ENCODE measurements at regions not wholly inside any gene's neighbourhood (a gene's known extent, or its start where the extent isn't known, plus 50 kb on each side); places are given as distances from the start of the nearest gene placed in this dataset.

DNA sequence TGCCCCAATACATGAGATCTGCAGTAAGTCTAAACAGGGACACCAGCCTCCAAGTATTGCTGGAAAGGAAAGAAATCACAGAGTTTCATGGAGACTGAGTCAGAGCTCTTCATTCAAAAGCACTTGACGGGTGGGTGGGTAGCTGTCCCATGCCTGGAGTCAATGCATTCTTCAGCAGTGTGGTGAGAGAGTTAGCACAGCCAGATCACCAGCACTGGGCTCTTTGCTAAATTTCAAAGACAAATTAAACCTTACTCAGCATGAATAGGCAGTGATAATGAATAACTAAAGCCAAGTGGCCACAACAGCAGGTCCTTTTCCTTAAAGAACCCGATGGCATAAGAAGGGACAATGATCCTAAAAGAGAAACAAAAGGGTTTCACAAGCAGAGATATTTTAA lies 192.4 kb downstream of the ACTL7B start:
- H3K27ac ChIP-seq (ENCODE audit: extremely low read depth, low read depth, low read length) = no peak overlapping the region
- POLR2A ChIA-PET = no interaction called here
- H3K4me1 ChIP-seq (ENCODE audit: control insufficient read depth, insufficient read depth, low read length) = no peaks in the 10 kb centered on the region
- H3K36me3 ChIP-seq (ENCODE audit: control insufficient read depth in 2 of 2, insufficient read depth in 1 of 2, low read length in 2 of 2) = no peaks in the 10 kb centered on the region
- no peaks in the 10 kb centered on the region for H3K9me3 ChIP-seq (ENCODE audit: control insufficient read depth, insufficient read depth, low read depth, low read length)
- CTCF ChIA-PET = interaction anchor here (1.0 kb wide), 1 partner anchor 10 kb away, joined by 3 read pairs; no protein-coding TSS in a partner anchor
- TF ChIP-seq ZNF416 (tag by site-specific recombination; IDR thresholded peaks at IDR 0.05) (no peak), ATF2 (tag by site-specific recombination; IDR thresholded peaks at IDR 0.05; ENCODE audit: low read depth) (no peak), ZNF561 (tag by site-specific recombination; IDR thresholded peaks at IDR 0.05; ENCODE audit: borderline replicate concordance) (no peak), SALL2 (tag by site-specific recombination; IDR thresholded peaks at IDR 0.05; ENCODE audit: borderline replicate concordance) (no peak), ZNF19 (tag by site-specific recombination; IDR thresholded peaks at IDR 0.05; ENCODE audit: low read depth) (no peak)
- TF ChIP-seq, protein P1, sequence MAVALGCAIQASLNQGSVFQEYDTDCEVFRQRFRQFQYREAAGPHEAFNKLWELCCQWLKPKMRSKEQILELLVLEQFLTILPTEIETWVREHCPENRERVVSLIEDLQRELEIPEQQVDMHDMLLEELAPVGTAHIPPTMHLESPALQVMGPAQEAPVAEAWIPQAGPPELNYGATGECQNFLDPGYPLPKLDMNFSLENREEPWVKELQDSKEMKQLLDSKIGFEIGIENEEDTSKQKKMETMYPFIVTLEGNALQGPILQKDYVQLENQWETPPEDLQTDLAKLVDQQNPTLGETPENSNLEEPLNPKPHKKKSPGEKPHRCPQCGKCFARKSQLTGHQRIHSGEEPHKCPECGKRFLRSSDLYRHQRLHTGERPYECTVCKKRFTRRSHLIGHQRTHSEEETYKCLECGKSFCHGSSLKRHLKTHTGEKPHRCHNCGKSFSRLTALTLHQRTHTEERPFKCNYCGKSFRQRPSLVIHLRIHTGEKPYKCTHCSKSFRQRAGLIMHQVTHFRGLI (tag by site-specific recombination; IDR thresholded peaks at IDR 0.05) = no peak
- TF ChIP-seq, protein P2, sequence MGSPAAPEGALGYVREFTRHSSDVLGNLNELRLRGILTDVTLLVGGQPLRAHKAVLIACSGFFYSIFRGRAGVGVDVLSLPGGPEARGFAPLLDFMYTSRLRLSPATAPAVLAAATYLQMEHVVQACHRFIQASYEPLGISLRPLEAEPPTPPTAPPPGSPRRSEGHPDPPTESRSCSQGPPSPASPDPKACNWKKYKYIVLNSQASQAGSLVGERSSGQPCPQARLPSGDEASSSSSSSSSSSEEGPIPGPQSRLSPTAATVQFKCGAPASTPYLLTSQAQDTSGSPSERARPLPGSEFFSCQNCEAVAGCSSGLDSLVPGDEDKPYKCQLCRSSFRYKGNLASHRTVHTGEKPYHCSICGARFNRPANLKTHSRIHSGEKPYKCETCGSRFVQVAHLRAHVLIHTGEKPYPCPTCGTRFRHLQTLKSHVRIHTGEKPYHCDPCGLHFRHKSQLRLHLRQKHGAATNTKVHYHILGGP (tag by site-specific recombination; IDR thresholded peaks at IDR 0.05) = no peak
- TF ChIP-seq, protein P3, sequence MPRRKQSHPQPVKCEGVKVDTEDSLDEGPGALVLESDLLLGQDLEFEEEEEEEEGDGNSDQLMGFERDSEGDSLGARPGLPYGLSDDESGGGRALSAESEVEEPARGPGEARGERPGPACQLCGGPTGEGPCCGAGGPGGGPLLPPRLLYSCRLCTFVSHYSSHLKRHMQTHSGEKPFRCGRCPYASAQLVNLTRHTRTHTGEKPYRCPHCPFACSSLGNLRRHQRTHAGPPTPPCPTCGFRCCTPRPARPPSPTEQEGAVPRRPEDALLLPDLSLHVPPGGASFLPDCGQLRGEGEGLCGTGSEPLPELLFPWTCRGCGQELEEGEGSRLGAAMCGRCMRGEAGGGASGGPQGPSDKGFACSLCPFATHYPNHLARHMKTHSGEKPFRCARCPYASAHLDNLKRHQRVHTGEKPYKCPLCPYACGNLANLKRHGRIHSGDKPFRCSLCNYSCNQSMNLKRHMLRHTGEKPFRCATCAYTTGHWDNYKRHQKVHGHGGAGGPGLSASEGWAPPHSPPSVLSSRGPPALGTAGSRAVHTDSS (tag by site-specific recombination; IDR thresholded peaks at IDR 0.05) = no peak
- H3K4me3 ChIP-seq (ENCODE audit: low read depth, low read length) = no peak overlapping the region

DNA sequence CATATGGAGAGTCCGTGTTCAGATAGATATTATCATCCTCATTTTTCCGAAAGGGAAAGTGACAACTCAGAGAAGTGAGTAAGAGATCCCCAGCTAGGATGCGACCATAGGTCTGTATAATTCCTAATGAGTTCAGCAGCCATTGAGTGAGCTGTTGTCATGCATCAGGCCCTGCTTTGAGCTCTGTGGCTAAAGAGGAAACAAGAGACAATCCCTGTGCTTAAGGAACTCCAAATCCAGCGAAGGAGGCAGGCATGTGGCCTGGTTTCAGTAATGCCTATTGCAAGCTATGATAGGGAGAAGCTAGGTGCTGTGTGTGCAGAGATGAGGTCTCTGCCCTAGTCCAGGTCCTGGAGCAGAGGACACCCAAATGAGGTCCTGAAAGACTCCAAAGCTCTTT lies 192.8 kb downstream of the ACTL7B start:
- no peaks in the 10 kb centered on the region for H3K36me3 ChIP-seq (ENCODE audit: control insufficient read depth in 2 of 2, insufficient read depth in 1 of 2, low read length in 2 of 2)
- no peaks in the 10 kb centered on the region for H3K4me1 ChIP-seq (ENCODE audit: control insufficient read depth, insufficient read depth, low read length)
- H3K4me3 ChIP-seq (ENCODE audit: low read depth, low read length) = no peak overlapping the region
- TF ChIP-seq ZNF37A (tag by site-specific recombination; IDR thresholded peaks at IDR 0.05) (no peak), TRIM28 (IDR thresholded peaks at IDR 0.05; ENCODE audit: borderline replicate concordance, low read length) (no peak), ZNF701 (tag by site-specific recombination; IDR thresholded peaks at IDR 0.05) (no peak), ZNF211 (tag by site-specific recombination; IDR thresholded peaks at IDR 0.05; ENCODE audit: low read depth) (no peak), ZNF548 (tag by site-specific recombination; IDR thresholded peaks at IDR 0.05) (no peak), ZNF530 (tag by site-specific recombination; IDR thresholded peaks at IDR 0.05; ENCODE audit: low read depth) (no peak), ZFHX2 (tag by site-specific recombination; conservative IDR thresholded peaks at IDR 0.05) (no peak), ZNF10 (tag by site-specific recombination; IDR thresholded peaks at IDR 0.05) (no peak), ZNF335 (tag by site-specific recombination; conservative IDR thresholded peaks at IDR 0.05) (no peak)
- TF ChIP-seq, protein P4, sequence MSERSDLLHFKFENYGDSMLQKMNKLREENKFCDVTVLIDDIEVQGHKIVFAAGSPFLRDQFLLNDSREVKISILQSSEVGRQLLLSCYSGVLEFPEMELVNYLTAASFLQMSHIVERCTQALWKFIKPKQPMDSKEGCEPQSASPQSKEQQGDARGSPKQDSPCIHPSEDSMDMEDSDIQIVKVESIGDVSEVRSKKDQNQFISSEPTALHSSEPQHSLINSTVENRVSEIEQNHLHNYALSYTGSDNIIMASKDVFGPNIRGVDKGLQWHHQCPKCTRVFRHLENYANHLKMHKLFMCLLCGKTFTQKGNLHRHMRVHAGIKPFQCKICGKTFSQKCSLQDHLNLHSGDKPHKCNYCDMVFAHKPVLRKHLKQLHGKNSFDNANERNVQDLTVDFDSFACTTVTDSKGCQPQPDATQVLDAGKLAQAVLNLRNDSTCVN (tag by site-specific recombination; optimal IDR thresholded peaks at IDR 0.05) = no peak
- TF ChIP-seq, protein P5, sequence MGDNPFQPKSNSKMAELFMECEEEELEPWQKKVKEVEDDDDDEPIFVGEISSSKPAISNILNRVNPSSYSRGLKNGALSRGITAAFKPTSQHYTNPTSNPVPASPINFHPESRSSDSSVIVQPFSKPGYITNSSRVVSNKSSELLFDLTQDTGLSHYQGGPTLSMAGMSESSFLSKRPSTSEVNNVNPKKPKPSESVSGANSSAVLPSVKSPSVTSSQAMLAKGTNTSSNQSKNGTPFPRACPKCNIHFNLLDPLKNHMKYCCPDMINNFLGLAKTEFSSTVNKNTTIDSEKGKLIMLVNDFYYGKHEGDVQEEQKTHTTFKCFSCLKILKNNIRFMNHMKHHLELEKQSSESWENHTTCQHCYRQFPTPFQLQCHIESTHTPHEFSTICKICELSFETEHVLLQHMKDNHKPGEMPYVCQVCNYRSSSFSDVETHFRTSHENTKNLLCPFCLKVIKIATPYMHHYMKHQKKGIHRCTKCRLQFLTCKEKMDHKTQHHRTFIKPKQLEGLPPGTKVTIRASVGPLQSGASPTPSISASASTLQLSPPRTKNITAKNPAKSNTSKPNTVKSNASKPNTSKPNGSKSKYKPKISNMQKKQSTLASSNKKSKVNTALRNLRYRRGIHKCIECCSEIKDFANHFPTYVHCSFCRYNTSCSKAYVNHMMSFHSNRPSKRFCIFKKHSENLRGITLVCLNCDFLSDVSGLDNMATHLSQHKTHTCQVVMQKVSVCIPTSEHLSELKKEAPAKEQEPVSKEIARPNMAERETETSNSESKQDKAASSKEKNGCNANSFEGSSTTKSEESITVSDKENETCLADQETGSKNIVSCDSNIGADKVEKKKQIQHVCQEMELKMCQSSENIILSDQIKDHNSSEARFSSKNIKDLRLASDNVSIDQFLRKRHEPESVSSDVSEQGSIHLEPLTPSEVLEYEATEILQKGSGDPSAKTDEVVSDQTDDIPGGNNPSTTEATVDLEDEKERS (tag by site-specific recombination; IDR thresholded peaks at IDR 0.05) = no peak
- no peak overlapping the region for H3K27ac ChIP-seq (ENCODE audit: extremely low read depth, low read depth, low read length)
- CTCF ChIA-PET = no interaction called here
- H3K9me3 ChIP-seq (ENCODE audit: control insufficient read depth, insufficient read depth, low read depth, low read length) = no peaks in the 10 kb centered on the region
- POLR2A ChIA-PET = no interaction called here
